Activated CD4-positive, alpha-beta T cell treated with anti-CD3 and anti-CD28 coated beads, Interleukin-2, amount 10 ng/mL, durations not matched to agents 7 days and 5 days (primary cell): ENCODE measurements at regions not wholly inside any gene's neighbourhood (a gene's known extent, or its start where the extent isn't known, plus 50 kb on each side); places are given as distances from the start of the nearest gene placed in this dataset.

Experiments
- CTCF ChIA-PET: fragments of 350-600 bp; sonication (Branson Sonifier 250); formaldehyde crosslinking; loops from one replicate; lab custom pipeline; 2021; ENCODE audit warnings: antibody characterized with exemption; lab: Charles Lee
- POLR2A ChIA-PET: fragments of 350-600 bp; sonication (Branson Sonifier 250); formaldehyde crosslinking; loops from one replicate; lab custom pipeline; 2021; ENCODE audit warnings: antibody characterized with exemption; lab: Charles Lee
- DNase-seq: peaks from one replicate; pipeline ENCODE4 v3.0.0-alpha.2; 2020
- H3K27ac Mint-ChIP-seq: one replicate; pipeline ENCODE4 v1.8.0; 2021; ENCODE audit warnings: mild to moderate bottlenecking, moderate library complexity, mixed read lengths
- H3K27me3 Mint-ChIP-seq: one replicate; pipeline ENCODE4 v1.8.0; 2021; ENCODE audit warnings: mixed read lengths
- H3K36me3 Mint-ChIP-seq: one replicate; pipeline ENCODE4 v1.8.0; 2021; ENCODE audit warnings: low read depth, mixed read lengths
- H3K4me1 Mint-ChIP-seq: one replicate; pipeline ENCODE4 v1.8.0; 2021; ENCODE audit warnings: mixed read lengths
- H3K4me3 Mint-ChIP-seq: one replicate; pipeline ENCODE4 v1.8.0; 2021; ENCODE audit warnings: mild to moderate bottlenecking, moderate library complexity, mixed read lengths
- H3K9me3 Mint-ChIP-seq: one replicate; pipeline ENCODE4 v1.8.0; 2021; ENCODE audit warnings: mixed read lengths

- H3K4me3 Mint-ChIP-seq, result no peak overlapping the region
- CTCF ChIA-PET, result no interaction called here
- H3K4me1 Mint-ChIP-seq, result no peaks in the 10 kb centered on the region
- H3K9me3 Mint-ChIP-seq, result no peaks in the 10 kb centered on the region
- POLR2A ChIA-PET, result no interaction called here
- no peak overlapping the region for H3K27ac Mint-ChIP-seq
- DNase-seq, result no peak
- no peaks in the 10 kb centered on the region for H3K27me3 Mint-ChIP-seq
- H3K36me3 Mint-ChIP-seq, result no peaks in the 10 kb centered on the region
Observed at GRCh38 chr19:30906871-30907270, 442.4 kb downstream of the TSHZ3 start.

GRCh38 chr19:30900051-30900450 lies 449.2 kb downstream of the TSHZ3 start:
- Mint-ChIP-seq H3K36me3 (no peaks in the 10 kb centered on the region), H3K4me3 (no peak overlapping the region), H3K27ac (no peak overlapping the region), H3K4me1 (no peaks in the 10 kb centered on the region), H3K9me3 (no peaks in the 10 kb centered on the region), H3K27me3 (no peaks in the 10 kb centered on the region)
- no peak for DNase-seq
- ChIA-PET CTCF (no interaction called here), POLR2A (no interaction called here)

DNA sequence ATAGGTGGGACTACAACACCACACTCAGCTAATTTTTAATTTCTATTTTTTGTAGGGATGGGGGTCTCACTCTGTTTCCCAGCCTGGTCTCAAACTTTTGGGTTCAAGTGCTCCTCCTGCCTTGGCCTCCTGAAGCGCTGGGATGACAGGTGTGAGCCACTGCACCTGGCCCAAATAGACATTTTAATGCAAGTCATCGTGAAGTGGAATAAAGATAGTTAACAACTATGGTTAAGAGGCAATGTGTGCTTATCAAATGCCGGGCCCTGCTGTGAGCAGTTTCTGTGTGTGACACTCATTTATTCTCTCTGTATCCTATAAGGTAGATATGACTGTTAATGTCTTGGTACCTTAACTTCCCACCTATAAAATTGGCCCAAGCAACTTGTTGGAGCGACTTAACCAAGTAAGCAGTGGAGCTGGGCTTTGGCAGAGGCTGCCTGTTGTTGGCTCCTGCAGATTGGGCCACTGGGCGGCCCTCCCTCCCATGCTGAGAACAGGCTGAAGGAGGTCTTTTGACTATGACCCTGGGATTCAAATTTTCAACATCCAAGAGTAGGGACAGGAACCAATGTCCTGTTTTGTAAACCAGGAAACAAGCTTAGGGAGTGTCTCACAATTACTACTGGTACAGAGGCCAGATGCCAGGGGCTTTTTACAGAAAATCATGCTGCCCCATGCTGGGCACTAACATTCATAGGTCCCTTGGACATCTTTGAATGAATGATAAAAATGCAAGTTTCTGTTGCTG lies 450.7 kb downstream of the TSHZ3 start:
- CTCF ChIA-PET, result no interaction called here
- no peaks in the 10 kb centered on the region for H3K9me3 Mint-ChIP-seq
- H3K36me3 Mint-ChIP-seq, result no peaks in the 10 kb centered on the region
- H3K4me3 Mint-ChIP-seq, result no peak overlapping the region
- POLR2A ChIA-PET, result no interaction called here
- no peaks in the 10 kb centered on the region for H3K27me3 Mint-ChIP-seq
- H3K4me1 Mint-ChIP-seq, result no peaks in the 10 kb centered on the region
- H3K27ac Mint-ChIP-seq, result no peak overlapping the region
- DNase-seq, result no peak

DNA sequence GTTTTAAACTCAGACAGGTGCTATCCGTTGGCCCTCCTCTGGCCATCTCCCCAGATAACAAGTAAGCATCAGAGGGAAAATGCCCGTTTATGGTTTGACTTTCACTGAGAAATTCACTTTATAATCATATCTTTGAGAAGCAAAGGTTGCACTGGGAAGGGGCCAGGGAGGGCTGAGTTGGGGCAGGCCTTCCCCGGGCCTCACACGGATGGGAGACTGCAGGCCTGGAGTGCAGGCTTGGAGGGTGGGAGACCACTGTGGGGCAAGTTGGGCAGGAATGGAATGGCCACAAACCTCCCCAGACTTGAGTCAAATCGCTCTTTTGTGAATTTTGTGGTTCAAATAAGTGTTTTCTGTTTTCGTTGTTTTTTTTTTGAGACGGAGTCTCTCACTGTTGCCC lies 451.7 kb downstream of the TSHZ3 start:
- H3K27ac Mint-ChIP-seq, result no peak overlapping the region
- no peaks in the 10 kb centered on the region for H3K9me3 Mint-ChIP-seq
- no peak for DNase-seq
- no peaks in the 10 kb centered on the region for H3K4me1 Mint-ChIP-seq
- no peak overlapping the region for H3K4me3 Mint-ChIP-seq
- H3K27me3 Mint-ChIP-seq, result no peaks in the 10 kb centered on the region
- H3K36me3 Mint-ChIP-seq, result no peaks in the 10 kb centered on the region
- ChIA-PET POLR2A (no interaction called here), CTCF (no interaction called here)

DNA sequence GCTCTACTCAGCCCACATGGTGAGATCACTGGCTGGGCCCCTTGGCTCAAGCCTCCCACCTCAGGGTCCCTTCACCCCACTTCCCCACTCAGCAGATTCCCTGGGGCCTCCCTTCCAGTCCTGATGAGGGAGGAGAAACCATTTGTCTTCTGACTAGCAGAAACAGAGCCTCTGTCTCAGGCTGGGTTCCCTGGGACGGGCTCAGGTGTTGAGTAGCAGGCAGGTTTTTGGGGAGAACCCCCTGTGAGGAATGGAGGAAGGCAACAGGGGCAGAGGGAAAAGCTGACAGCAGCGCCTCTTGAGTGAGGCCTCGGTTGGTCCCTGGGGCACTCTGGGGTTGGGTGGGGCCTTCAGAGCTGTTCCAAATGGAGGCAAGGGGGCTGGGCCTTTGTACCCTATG lies 452.2 kb downstream of the TSHZ3 start:
- Mint-ChIP-seq H3K4me3 (no peak overlapping the region), H3K27ac (no peak overlapping the region), H3K9me3 (no peaks in the 10 kb centered on the region), H3K36me3 (no peaks in the 10 kb centered on the region), H3K4me1 (no peaks in the 10 kb centered on the region), H3K27me3 (no peaks in the 10 kb centered on the region)
- ChIA-PET CTCF (no interaction called here), POLR2A (no interaction called here)
- DNase-seq, result no peak

- no peak for DNase-seq
- Mint-ChIP-seq H3K36me3 (no peaks in the 10 kb centered on the region), H3K4me3 (no peak overlapping the region), H3K27me3 (no peaks in the 10 kb centered on the region), H3K27ac (no peak overlapping the region), H3K9me3 (no peaks in the 10 kb centered on the region), H3K4me1 (no peaks in the 10 kb centered on the region)
- ChIA-PET CTCF (no interaction called here), POLR2A (no interaction called here)
Observed at GRCh38 chr19:30896554-30896953, 452.7 kb downstream of the TSHZ3 start.

DNA sequence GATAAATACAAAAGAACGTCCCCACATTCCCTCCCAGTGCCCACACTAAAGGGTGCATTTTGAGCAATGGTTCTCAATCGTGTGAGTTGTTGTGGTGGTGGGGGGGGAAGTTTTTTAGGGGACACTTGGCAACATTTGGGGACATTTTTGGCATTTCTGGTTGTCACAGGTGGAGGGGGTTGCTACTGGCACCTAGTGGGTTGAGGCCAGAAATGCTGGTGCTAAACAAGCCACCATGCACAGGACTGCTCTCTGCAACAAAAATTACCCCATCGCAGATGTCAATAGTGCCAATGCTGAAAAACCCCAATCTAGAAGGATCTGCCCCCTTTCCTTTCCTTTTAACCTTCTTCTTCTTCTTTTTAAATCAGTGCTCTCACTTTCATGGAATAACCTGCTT lies 453.3 kb downstream of the TSHZ3 start:
- no peak overlapping the region for H3K27ac Mint-ChIP-seq
- no peak for DNase-seq
- H3K36me3 Mint-ChIP-seq, result no peaks in the 10 kb centered on the region
- ChIA-PET POLR2A (no interaction called here), CTCF (no interaction called here)
- no peaks in the 10 kb centered on the region for H3K4me1 Mint-ChIP-seq
- H3K9me3 Mint-ChIP-seq, result no peaks in the 10 kb centered on the region
- H3K27me3 Mint-ChIP-seq, result no peaks in the 10 kb centered on the region
- no peak overlapping the region for H3K4me3 Mint-ChIP-seq

GRCh38 chr19:30891051-30891450 lies 458.2 kb downstream of the TSHZ3 start:
- Mint-ChIP-seq H3K4me3 (no peak overlapping the region), H3K36me3 (no peaks in the 10 kb centered on the region), H3K27me3 (no peaks in the 10 kb centered on the region), H3K9me3 (no peaks in the 10 kb centered on the region), H3K27ac (no peak overlapping the region), H3K4me1 (no peaks in the 10 kb centered on the region)
- POLR2A ChIA-PET, result no interaction called here
- no peak for DNase-seq
- CTCF ChIA-PET, result no interaction called here

DNA sequence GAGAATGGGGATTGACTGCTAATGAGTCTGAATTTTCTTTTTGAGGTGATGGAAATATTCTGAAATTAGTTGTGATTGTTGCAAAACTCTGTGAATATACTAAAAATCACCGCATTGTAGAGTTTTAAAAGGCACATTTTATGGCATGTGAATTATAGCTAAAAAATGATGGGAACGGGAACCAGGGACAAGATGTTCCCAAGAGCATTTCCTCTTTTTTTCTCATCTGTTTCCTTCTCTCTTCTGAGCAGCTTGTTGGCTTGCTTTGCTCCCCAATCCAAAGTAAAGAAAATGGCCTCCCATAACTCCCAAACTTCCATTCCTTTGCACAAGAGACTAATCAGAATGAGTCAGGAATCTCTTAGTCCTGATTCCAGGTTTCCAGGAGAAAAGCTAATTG lies 459.2 kb downstream of the TSHZ3 start:
- DNase-seq, result no peak

GRCh38 chr19:30888937-30889336 lies 460.3 kb downstream of the TSHZ3 start:
- H3K4me3 Mint-ChIP-seq, result no peak overlapping the region
- H3K27me3 Mint-ChIP-seq, result no peaks in the 10 kb centered on the region
- POLR2A ChIA-PET, result no interaction called here
- H3K4me1 Mint-ChIP-seq, result no peaks in the 10 kb centered on the region
- CTCF ChIA-PET, result interaction anchor here (1.1 kb wide), 1 partner anchor 13 kb away, joined by 3 read pairs; no protein-coding TSS in a partner anchor
- H3K9me3 Mint-ChIP-seq, result no peaks in the 10 kb centered on the region
- H3K27ac Mint-ChIP-seq, result no peak overlapping the region
- DNase-seq, result no peak
- no peaks in the 10 kb centered on the region for H3K36me3 Mint-ChIP-seq

More for the DNA sequence above, 459.2 kb downstream of the TSHZ3 start:
- Mint-ChIP-seq H3K4me3 (no peak overlapping the region), H3K4me1 (no peaks in the 10 kb centered on the region), H3K27me3 (no peaks in the 10 kb centered on the region), H3K9me3 (no peaks in the 10 kb centered on the region), H3K27ac (no peak overlapping the region), H3K36me3 (no peaks in the 10 kb centered on the region)
- POLR2A ChIA-PET, result no interaction called here
- CTCF ChIA-PET, result interaction anchor here (1.1 kb wide), 1 partner anchor 12 kb away, joined by 3 read pairs; no protein-coding TSS in a partner anchor

- no peaks in the 10 kb centered on the region for H3K4me1 Mint-ChIP-seq
- no peaks in the 10 kb centered on the region for H3K36me3 Mint-ChIP-seq
- POLR2A ChIA-PET, result no interaction called here
- H3K4me3 Mint-ChIP-seq, result no peak overlapping the region
- no peak overlapping the region for H3K27ac Mint-ChIP-seq
- no peaks in the 10 kb centered on the region for H3K9me3 Mint-ChIP-seq
- CTCF ChIA-PET, result no interaction called here
- no peaks in the 10 kb centered on the region for H3K27me3 Mint-ChIP-seq
- no peak for DNase-seq
Observed at GRCh38 chr19:30887042-30887441, 462.2 kb downstream of the TSHZ3 start.

GRCh38 chr19:30886222-30886621 lies 463.0 kb downstream of the TSHZ3 start:
- POLR2A ChIA-PET, result no interaction called here
- Mint-ChIP-seq H3K4me3 (no peak overlapping the region), H3K27ac (no peak overlapping the region), H3K27me3 (no peaks in the 10 kb centered on the region), H3K36me3 (no peaks in the 10 kb centered on the region), H3K9me3 (no peaks in the 10 kb centered on the region), H3K4me1 (no peaks in the 10 kb centered on the region)
- no peak for DNase-seq
- CTCF ChIA-PET, result no interaction called here

- ChIA-PET CTCF (no interaction called here), POLR2A (no interaction called here)
- Mint-ChIP-seq H3K27ac (no peak overlapping the region), H3K4me1 (no peaks in the 10 kb centered on the region), H3K9me3 (no peaks in the 10 kb centered on the region), H3K27me3 (no peaks in the 10 kb centered on the region), H3K36me3 (no peaks in the 10 kb centered on the region), H3K4me3 (no peak overlapping the region)
- no peak for DNase-seq
Observed at GRCh38 chr19:30884146-30884812, 465.0 kb downstream of the TSHZ3 start.

- Mint-ChIP-seq H3K27me3 (no peaks in the 10 kb centered on the region), H3K4me3 (no peak overlapping the region), H3K27ac (no peak overlapping the region), H3K4me1 (no peaks in the 10 kb centered on the region), H3K9me3 (no peaks in the 10 kb centered on the region), H3K36me3 (no peaks in the 10 kb centered on the region)
- no peak for DNase-seq
- POLR2A ChIA-PET, result no interaction called here
- CTCF ChIA-PET, result no interaction called here
Observed at GRCh38 chr19:30883071-30883470, 466.2 kb downstream of the TSHZ3 start.
